ENCODE measurements at regions not wholly inside any gene's neighbourhood (a gene's known extent, or its start where the extent isn't known, plus 50 kb on each side); places are given as distances from the start of the nearest gene placed in this dataset.

DNA sequence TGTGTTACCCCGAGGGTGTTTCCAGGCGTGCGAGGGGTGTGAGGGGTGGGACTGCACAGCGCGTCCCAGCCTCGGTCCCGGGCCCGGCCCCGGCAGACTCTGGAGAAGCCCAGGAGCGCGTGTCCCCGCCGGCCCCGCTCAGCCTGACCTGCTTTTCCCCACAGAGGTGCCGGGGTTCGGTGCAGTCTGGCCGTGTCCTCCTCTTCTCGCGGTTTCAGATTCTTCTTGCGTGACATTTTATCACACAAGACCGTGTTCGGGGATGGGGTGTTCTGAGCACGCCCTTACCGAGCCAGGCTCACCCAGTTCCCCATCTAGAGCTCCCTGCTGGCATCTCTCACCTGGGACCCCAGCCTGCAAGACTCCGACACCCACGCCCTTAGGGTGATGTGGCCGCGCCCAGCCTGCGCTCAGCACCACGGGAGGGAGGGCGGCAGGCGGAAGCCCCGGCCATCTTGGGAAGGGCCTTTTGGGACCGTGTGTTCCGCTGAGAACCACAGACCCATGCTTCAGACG is 775.6 kb downstream of the BRD1 start:
- FAIRE-seq (no peak), DNase-seq (ENCODE audit: low read depth) (no peak)
- TF ChIP-seq, protein P1, sequence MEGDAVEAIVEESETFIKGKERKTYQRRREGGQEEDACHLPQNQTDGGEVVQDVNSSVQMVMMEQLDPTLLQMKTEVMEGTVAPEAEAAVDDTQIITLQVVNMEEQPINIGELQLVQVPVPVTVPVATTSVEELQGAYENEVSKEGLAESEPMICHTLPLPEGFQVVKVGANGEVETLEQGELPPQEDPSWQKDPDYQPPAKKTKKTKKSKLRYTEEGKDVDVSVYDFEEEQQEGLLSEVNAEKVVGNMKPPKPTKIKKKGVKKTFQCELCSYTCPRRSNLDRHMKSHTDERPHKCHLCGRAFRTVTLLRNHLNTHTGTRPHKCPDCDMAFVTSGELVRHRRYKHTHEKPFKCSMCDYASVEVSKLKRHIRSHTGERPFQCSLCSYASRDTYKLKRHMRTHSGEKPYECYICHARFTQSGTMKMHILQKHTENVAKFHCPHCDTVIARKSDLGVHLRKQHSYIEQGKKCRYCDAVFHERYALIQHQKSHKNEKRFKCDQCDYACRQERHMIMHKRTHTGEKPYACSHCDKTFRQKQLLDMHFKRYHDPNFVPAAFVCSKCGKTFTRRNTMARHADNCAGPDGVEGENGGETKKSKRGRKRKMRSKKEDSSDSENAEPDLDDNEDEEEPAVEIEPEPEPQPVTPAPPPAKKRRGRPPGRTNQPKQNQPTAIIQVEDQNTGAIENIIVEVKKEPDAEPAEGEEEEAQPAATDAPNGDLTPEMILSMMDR (IDR thresholded peaks at IDR 0.05; ENCODE audit: insufficient read depth, low read length, severe bottlenecking) = no peak
- Histone ChIP-seq H3K36me3 (ENCODE audit: control insufficient read depth, insufficient read depth, low read length) (no peaks in the 10 kb centered on the region), H3K27me3 (ENCODE audit: control insufficient read depth, insufficient read depth, low read length) (no peaks in the 10 kb centered on the region), H3K4me3 (ENCODE audit: low read depth, low read length) (no peak overlapping the region)

DNA sequence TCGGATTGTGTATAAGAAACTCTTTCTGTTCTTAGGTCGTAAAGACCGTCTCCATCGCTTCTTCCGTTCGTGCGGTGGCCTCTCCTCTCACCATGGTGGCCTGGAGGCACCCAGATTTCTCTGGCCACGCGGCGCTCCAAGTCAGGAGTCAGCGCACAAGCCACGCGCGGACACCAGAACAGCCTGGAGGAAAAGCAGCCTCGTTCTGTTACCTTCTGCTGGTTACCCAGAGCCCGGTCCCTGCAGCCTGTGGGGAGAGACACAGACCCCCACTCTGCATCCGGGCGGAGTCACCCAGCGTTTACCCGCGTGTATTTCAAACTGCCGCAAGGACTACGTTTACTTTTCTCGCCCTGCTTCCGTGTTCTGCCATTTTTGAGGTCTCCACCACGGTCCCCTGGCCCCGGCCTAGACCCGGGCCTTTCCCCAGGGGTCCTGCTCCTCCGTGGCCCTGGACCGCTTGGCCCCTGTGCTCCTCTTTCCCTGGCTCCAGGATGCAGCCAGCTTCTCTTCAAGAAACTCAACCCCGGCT is 776.1 kb downstream of the BRD1 start:
- Histone ChIP-seq H3K27me3 (ENCODE audit: control insufficient read depth, insufficient read depth, low read length) (no peaks in the 10 kb centered on the region), H3K36me3 (ENCODE audit: control insufficient read depth, insufficient read depth, low read length) (no peaks in the 10 kb centered on the region), H3K4me3 (ENCODE audit: low read depth, low read length) (no peak overlapping the region)
- TF ChIP-seq, protein P1 (IDR thresholded peaks at IDR 0.05; ENCODE audit: insufficient read depth, low read length, severe bottlenecking) = no peak
- FAIRE-seq (no peak), DNase-seq (ENCODE audit: low read depth) (no peak)

DNA sequence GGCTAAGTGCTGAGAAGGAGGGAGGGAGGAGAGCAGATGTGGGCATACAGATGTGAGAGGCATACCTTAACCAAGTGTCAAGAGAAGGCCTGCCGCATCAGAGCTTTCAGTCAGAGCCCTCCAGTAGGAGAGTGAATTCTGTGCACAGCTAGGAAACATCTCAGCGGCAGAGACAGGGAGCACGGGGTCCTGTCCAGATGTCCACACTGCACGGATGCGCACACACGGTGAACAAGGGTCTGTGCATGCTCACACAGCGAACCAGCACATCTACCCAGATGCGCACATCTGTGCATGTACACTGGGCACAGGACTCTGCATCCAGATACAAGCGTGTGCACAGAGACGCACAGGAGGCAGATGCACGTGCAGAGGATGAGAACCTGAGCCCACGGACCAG is 778.0 kb downstream of the BRD1 start:
- Histone ChIP-seq H3K36me3 (ENCODE audit: control insufficient read depth, insufficient read depth, low read length) (no peaks in the 10 kb centered on the region), H3K27me3 (ENCODE audit: control insufficient read depth, insufficient read depth, low read length) (no peaks in the 10 kb centered on the region), H3K4me3 (ENCODE audit: low read depth, low read length) (no peak overlapping the region)
- FAIRE-seq (no peak), DNase-seq (ENCODE audit: low read depth) (no peak)
- TF ChIP-seq, protein P1 (IDR thresholded peaks at IDR 0.05; ENCODE audit: insufficient read depth, low read length, severe bottlenecking) = no peak

DNA sequence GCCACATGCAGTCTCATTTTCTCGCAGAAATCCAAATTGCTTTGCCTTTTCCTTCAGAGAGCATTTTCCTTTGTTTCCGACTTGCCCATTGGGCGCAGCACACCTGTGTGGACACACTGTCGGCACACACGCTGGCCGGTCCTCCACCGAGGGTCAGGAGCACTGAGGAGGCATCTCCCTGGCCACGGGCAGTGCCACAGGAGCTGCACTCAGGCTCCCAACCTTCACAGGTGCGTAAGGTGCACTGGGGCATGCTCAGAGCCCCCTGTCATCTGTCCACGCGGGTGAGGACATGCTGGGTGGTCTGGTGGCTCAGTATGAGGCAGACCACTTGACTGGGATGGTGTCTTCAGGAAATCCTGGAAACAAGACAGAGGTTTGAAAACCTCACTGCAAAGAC is 779.1 kb downstream of the BRD1 start:
- H3K27me3 ChIP-seq (ENCODE audit: control insufficient read depth, insufficient read depth, low read length) = no peaks in the 10 kb centered on the region
- TF ChIP-seq, protein P1 (IDR thresholded peaks at IDR 0.05; ENCODE audit: insufficient read depth, low read length, severe bottlenecking) = no peak
- DNase-seq (ENCODE audit: low read depth) = no peak
- H3K4me3 ChIP-seq (ENCODE audit: low read depth, low read length) = no peak overlapping the region
- FAIRE-seq = no peak
- no peaks in the 10 kb centered on the region for H3K36me3 ChIP-seq (ENCODE audit: control insufficient read depth, insufficient read depth, low read length)

DNA sequence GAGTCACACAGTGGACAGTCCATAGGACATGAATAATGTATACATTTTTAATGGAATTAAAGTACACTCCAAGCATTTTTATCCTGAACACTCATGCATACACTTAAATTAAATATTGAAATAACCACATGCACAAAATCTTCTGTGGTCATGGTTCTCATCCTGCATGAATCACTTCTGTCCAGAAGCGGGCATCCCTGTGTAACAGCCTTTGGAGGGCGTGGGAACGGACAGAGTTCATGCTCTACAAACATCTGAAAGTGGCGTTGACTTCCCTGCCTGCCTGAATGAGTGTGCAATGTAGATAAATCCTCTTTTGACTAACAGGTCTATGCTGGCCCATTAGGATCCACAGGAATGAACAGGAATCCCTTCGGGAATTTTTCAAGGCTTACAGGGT is 780.2 kb downstream of the BRD1 start:
- Histone ChIP-seq H3K4me3 (ENCODE audit: low read depth, low read length) (no peak overlapping the region), H3K36me3 (ENCODE audit: control insufficient read depth, insufficient read depth, low read length) (no peaks in the 10 kb centered on the region), H3K27me3 (ENCODE audit: control insufficient read depth, insufficient read depth, low read length) (no peaks in the 10 kb centered on the region)
- no peak for DNase-seq (ENCODE audit: low read depth)
- no peak for FAIRE-seq
- TF ChIP-seq, protein P1 (IDR thresholded peaks at IDR 0.05; ENCODE audit: insufficient read depth, low read length, severe bottlenecking) = no peak

Measured in bronchial epithelial cell (primary cell).